Glomerular visceral epithelial cell (primary cell): ENCODE measurements at regions not wholly inside any gene's neighbourhood (a gene's known extent, or its start where the extent isn't known, plus 50 kb on each side); places are given as distances from the start of the nearest gene placed in this dataset.

ENCODE experiments used
- DNase-seq: peaks from one replicate; pipeline ENCODE4 v3.0.0-alpha.2; 2016; ENCODE audit errors: extremely low spot score

DNA sequence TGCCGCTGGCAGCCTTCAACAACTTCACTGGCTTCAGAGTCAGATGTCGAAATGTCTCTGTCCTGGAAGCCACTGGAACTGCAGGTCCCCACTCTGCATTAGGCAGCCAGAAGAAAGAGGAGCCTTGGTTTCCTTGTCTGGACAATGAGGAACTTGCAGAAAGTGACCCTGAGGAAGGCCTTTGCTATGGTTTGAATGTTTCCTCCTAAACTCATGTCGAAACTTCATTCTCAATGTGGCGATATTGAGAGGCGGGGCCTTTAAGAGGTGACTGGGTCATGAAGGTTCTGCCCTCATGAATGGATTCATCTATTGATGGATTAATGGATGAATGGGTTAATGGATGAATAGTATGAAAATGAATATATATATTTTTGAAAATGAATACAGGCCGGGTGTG is 61.6 kb upstream of the GPR26 start:
- no peak for DNase-seq

DNA sequence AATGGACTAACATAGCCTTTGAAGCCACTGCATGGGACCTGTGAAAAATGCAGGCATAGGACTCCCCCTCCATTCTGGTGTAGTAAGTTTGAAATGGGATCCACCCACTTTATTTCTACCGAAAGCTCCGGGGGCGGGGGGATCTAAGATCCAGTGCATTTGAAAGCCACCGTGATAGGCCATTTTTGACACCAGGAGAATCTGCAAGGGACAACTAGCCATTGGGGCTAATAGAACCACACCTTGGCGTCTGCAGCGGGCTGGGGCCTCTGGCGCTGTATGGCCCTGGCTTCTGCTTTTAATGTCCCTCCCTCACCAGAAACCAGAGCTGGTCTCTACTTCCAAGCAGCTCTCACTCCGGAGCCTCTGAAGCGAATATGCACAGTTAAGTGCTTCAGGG is 60.1 kb upstream of the GPR26 start:
- DNase-seq: no peak

DNA sequence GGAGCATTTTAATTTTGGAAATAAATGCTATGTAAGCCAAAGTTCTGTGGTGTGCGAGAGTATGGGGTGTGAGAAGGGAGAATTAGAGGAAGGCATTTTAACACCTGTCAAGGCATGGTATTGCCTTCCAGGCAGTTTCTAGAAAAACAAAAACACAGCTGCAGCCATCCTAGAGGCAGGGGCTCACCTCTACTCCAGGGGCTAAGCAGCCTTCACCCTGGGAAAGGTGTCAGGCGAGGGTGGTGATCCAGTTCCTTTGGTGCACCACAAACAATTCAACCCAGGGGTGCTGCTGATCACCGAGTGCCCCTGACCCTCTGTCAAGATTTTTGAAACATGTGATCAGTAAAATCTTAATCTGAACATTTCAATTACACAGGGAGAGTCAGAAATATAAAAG is 59.2 kb upstream of the GPR26 start:
- DNase-seq: no peak

DNA sequence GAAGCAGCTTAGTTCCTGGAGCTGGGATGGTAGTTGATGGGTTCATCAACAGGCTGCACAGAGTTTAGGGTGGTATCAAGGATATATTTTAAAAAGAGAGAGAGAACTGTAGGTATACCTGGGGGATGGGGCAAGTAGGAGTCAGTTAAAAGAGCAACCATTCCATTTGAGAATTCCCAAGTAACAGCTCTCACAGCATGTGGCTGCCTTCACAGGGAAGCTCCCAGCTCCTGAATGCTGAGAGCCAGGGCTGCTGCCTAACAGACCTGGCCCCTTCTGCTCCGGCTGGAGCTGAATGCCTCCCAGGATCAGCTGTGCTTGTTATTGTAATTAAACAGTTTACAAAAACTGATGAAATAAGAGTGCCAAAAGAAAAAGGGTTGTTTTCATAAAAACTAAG is 58.8 kb upstream of the GPR26 start:
- no peak for DNase-seq

DNA sequence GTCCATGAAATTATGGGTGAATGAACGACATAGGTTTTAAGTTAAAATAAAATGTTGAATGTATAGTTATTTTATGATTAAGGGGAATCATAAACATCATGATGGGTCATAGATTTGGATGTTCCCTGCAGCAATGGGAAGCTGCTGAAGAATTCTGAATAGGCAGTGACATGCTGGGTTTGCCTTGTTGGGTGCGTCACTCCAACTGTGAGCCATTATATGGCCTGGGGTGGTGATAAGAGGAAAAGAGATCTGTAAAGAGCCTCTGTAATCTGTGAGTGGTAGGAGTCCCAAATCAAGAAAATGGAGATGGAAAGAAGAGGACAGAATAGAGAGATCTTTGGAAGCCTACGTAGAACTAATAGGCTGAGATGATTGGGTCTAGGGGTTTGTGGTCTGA is 58.1 kb upstream of the GPR26 start:
- DNase-seq: no peak

DNA sequence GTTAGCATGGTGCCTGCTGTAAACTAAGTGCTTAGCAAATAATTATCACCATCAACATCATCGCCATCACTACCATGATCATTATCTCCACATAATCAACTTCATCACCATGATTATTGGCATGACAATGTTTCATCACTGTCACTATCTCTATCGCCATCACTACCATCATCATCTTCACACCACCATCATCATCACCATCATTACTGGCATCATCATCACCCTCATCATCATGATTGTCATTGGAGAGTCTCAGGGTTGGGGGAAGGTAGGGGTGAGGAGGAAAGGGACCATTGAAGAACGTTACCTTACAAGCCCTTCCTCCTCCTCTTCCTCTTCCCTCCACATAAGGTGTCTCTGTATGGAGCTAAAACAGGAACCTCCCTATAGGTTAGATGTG is 54.9 kb upstream of the GPR26 start:
- DNase-seq: no peak

DNA sequence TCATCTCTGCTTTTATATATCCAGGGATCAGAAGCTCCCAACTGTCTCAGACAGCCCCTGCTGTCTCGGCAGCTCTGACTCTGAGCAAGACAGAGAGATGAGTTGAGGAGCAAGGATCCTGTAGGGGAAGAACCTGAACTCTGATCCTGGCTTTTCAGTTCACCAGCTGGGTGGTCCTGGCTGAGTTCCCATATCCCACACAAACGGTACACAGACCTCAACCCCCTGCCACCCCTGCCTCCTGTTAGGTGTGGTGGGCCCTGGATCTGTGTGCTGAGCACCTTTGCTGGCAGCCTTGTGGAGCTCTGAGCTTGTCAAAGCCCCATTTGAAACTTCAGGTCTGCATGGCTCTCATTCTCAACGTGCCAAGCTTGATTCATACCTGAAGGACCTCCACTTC is 54.3 kb upstream of the GPR26 start:
- DNase-seq: no peak

DNA sequence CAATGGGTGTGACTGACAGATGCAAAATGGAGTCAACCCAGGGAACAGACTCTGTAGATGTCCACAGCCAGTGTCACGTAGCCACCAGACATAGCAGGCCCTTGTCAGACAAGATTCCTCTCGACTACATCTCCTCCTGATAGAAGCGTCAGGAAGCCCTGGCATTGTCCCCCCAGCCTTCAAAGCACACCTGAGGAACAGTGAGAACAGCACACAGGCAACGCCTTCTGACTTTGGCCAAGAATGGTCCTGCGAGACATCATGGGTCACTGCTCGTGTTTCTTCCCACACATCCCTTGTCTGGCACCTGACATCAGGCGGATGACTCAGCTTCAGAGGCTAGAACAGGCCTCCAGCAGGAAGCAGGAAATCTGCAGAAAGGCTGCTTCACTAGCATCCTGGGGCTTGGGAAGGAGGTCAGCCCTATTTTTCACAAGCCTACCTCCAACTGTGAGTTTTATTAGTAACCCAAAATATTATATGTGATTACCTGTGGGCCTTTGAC is 52.8 kb upstream of the GPR26 start:
- DNase-seq: no peak

DNA sequence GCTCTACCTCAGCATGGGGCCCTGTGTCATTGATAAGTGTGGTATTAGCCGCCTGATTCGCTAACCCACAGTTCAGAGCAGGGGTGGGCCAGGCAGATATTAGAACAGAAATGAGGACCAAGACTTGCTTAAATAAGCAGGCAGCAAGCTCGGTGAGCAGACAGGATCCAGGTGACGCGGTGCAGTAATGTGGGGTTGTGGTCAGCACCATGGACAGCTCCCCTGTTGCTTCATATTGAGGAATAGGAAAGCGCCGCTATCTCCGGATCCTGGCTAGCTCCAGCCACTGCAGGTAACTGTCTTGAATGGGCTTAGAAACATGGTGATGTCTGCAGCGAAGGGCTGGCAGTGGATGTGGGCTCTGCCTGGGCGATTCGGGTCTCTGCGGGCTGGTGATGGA is 51.3 kb upstream of the GPR26 start:
- peak; percentile 2 for DNase-seq
